GM12878 (cell line): ENCODE measurements at regions not wholly inside any gene's neighbourhood (a gene's known extent, or its start where the extent isn't known, plus 50 kb on each side); places are given as distances from the start of the nearest gene placed in this dataset.

Experiments
- ATAC-seq: fragments of 200-7000 bp; cut with Tn5 transposase; 3 replicates; pipeline ENCODE4 v1.9.1; 2020; ENCODE audit warnings: mild to moderate bottlenecking, moderate library complexity
- BruUV-seq: library from RNA; stranded (reverse); fragments of 400-500 nt; replicated peaks from 2 replicates; lab custom pipeline; 2021; lab: Mats Ljungman, UMichigan
- CTCF ChIA-PET: fragments of 300-600 bp; sonication (Branson Sonifier 250); formaldehyde crosslinking; extraction: SDS; loops from one replicate; lab custom pipeline; 2021; ENCODE audit warnings: inconsistent platforms; lab: Yijun Ruan, JAX
- POLR2A ChIA-PET: fragments of 350-600 bp; formaldehyde crosslinking; extraction: SDS; loops from one replicate; lab custom pipeline; 2021; ENCODE audit warnings: inconsistent platforms; lab: Charles Lee
- RAD21 ChIA-PET: fragments of 300-600 bp; sonication (Branson Sonifier 250); formaldehyde crosslinking; loops from one replicate; lab custom pipeline; 2023; ENCODE audit warnings: antibody characterized with exemption; ENCODE audit not compliant: unreplicated experiment; lab: Charles Lee
- SMC1A ChIA-PET: fragments of 300-600 bp; sonication (Branson Sonifier 250); formaldehyde crosslinking; loops from one replicate; lab custom pipeline; 2023; ENCODE audit not compliant: unreplicated experiment, uncharacterized antibody; lab: Charles Lee
- DNase-seq: peaks from one replicate; pipeline ENCODE4 v3.0.0-alpha.2; 2011; ENCODE audit warnings: low read depth, low spot score
- FAIRE-seq: peaks from 3 replicates; lab custom pipeline; 2011; peaks lifted over from hg19 to GRCh38; lab: Jason Lieb, UNC
- H2AFZ ChIP-seq: 2 replicates; pipeline ENCODE4 v1.6.0; 2011; ENCODE audit warnings: low read depth, low read length, control low read depth; ENCODE audit not compliant: control insufficient read depth
- H3K27ac ChIP-seq: 2 replicates; pipeline ENCODE4 v1.5.1; 2011; ENCODE audit warnings: control low read depth; ENCODE audit not compliant: control insufficient read depth, insufficient read depth
- H3K27me3 ChIP-seq, 2 experiments: replicated peaks in 1 of 2; 2 replicates each; pipeline versions ENCODE4 v1.6.0 to v1.6.1; 2011; ENCODE audit warnings: low read length in 1 of 2; ENCODE audit not compliant: control insufficient read depth in 2 of 2, insufficient read depth in 2 of 2
- H3K36me3 ChIP-seq, 2 experiments: 2 replicates each; pipeline ENCODE4 v1.5.1; 2011; ENCODE audit warnings: low read length in 1 of 2; ENCODE audit not compliant: control insufficient read depth in 2 of 2, insufficient read depth in 2 of 2
- H3K4me1 ChIP-seq: 2 replicates; pipeline ENCODE4 v1.6.1; 2011; ENCODE audit warnings: mild to moderate bottlenecking, low read length, moderate library complexity, mixed read lengths; ENCODE audit not compliant: control insufficient read depth, insufficient read depth
- H3K4me2 ChIP-seq: 2 replicates; pipeline ENCODE4 v1.6.0; 2011; ENCODE audit warnings: control low read depth; ENCODE audit not compliant: control insufficient read depth, insufficient read depth
- H3K4me3 ChIP-seq: fragments of 200-600 bp; sonication (generic); 2 replicates; pipeline ENCODE4 v1.5.1; 2016
- H3K79me2 ChIP-seq: 2 replicates; pipeline ENCODE4 v1.6.0; 2011; ENCODE audit warnings: low read length; ENCODE audit not compliant: control insufficient read depth, insufficient read depth
- H3K9ac ChIP-seq: 2 replicates; pipeline ENCODE4 v1.8.0; 2011; ENCODE audit warnings: low read length, control low read depth, mixed read lengths; ENCODE audit not compliant: control insufficient read depth, insufficient read depth
- H3K9me3 ChIP-seq: replicated peaks from 3 replicates; pipeline ENCODE4 v1.5.1; 2011; ENCODE audit warnings: mild to moderate bottlenecking, low read length; ENCODE audit not compliant: control insufficient read depth, insufficient read depth
- H4K20me1 ChIP-seq: 2 replicates; pipeline ENCODE4 v1.6.0; 2011; ENCODE audit not compliant: control insufficient read depth, insufficient read depth
- BHLHE40 ChIP-seq, 2 experiments: fragments of 450-650 bp in 1 of 2; IDR thresholded peaks; 2 replicates each; pipeline ENCODE4 v1.6.1; 2011 to 2017; ENCODE audit warnings: low read depth in 2 of 2, borderline replicate concordance in 1 of 2, improper control_type of control experiment in 1 of 2, low read length in 1 of 2, mild to moderate bottlenecking in 1 of 2
- CHD1 ChIP-seq: IDR thresholded peaks from 2 replicates; pipeline ENCODE4 v1.6.1; 2012; ENCODE audit warnings: low read depth, low read length, improper control_type of control experiment
- CHD4 ChIP-seq: fragments of 200-600 bp; sonication (generic); IDR thresholded peaks from 2 replicates; pipeline ENCODE4 v1.6.1; 2016; ENCODE audit warnings: mild to moderate bottlenecking
- EZH2 ChIP-seq: IDR thresholded peaks from 2 replicates; pipeline ENCODE4 v1.6.1; 2012; ENCODE audit warnings: low read depth, mild to moderate bottlenecking, control low read depth, inconsistent platforms, low read length, borderline replicate concordance; ENCODE audit not compliant: control insufficient read depth
- KAT2A ChIP-seq: conservative IDR thresholded peaks from 2 replicates; pipeline ENCODE4 v1.6.1; 2011; ENCODE audit warnings: low read depth, low read length; ENCODE audit not compliant: control insufficient read depth
- MTA2 ChIP-seq: fragments of 450-650 bp; IDR thresholded peaks from 2 replicates; pipeline ENCODE4 v1.6.1; 2016; ENCODE audit warnings: low read depth, mild to moderate bottlenecking, moderate library complexity
- MXI1 ChIP-seq: fragments of 150-350 bp; IDR thresholded peaks from 2 replicates; pipeline ENCODE4 v1.6.1; 2011; ENCODE audit warnings: low read depth, mild to moderate bottlenecking, inconsistent platforms, low read length, improper control_type of control experiment
- PML ChIP-seq: IDR thresholded peaks from 2 replicates; pipeline ENCODE4 v1.6.1; 2012; ENCODE audit warnings: low read length, inconsistent platforms
- RAD21 ChIP-seq: IDR thresholded peaks from 2 replicates; pipeline ENCODE4 v1.6.1; 2011; ENCODE audit warnings: mild to moderate bottlenecking, low read depth, low read length, moderate library complexity; ENCODE audit not compliant: insufficient read depth
- SMAD1 ChIP-seq: fragments of 450-650 bp; IDR thresholded peaks from 2 replicates; pipeline ENCODE4 v1.6.1; 2018; ENCODE audit warnings: mild to moderate bottlenecking, low read depth; ENCODE audit not compliant: partially characterized antibody
- SREBF2 ChIP-seq: IDR thresholded peaks from 2 replicates; pipeline ENCODE4 v1.6.1; 2012; ENCODE audit warnings: mild to moderate bottlenecking, low read length
- STAT1 ChIP-seq: fragments of 450-650 bp; conservative IDR thresholded peaks from 2 replicates; pipeline ENCODE4 v1.6.1; 2014; ENCODE audit warnings: antibody characterized with exemption, mild to moderate bottlenecking
- SUZ12 ChIP-seq: fragments of 200-600 bp; sonication (generic); IDR thresholded peaks from one replicate; pipeline ENCODE4 v1.6.1; 2018; ENCODE audit warnings: antibody characterized with exemption, mild to moderate bottlenecking; ENCODE audit not compliant: unreplicated experiment
- TARDBP ChIP-seq: IDR thresholded peaks from 2 replicates; pipeline ENCODE4 v1.6.1; 2016; ENCODE audit warnings: borderline replicate concordance
- ZNF24 ChIP-seq: fragments of 450-650 bp; IDR thresholded peaks from 2 replicates; pipeline ENCODE4 v1.6.1; 2017; ENCODE audit warnings: antibody characterized with exemption, mild to moderate bottlenecking
- ZNF384 ChIP-seq: IDR thresholded peaks from 2 replicates; pipeline ENCODE4 v1.6.1; 2012; ENCODE audit warnings: low read depth, mild to moderate bottlenecking, low read length, improper control_type of control experiment, borderline replicate concordance
- WGBS: methylation state at CpG from one replicate; pipeline ENCODE4 v1.1.6; 2016; ENCODE audit warnings: low lambda C conversion rate; ENCODE audit not compliant: insufficient replicate concordance, insufficient coverage; ENCODE audit errors: missing lambda C conversion rate; 5-methylcytosine and 5-hydroxymethylcytosine counted together
- in situ Hi-C: fragments of 300-500 bp; cut with MboI; formaldehyde crosslinking; loops from 9 replicates; pipeline ENCODE4 v1.14.3; 2018; ENCODE audit warnings: mixed read lengths
- intact Hi-C: fragments of 100-400 bp; cut with micrococcal nuclease; formaldehyde crosslinking; loops from one replicate; pipeline ENCODE4 v1.14.2; 2022; ENCODE audit not compliant: unreplicated experiment
- TF ChIP-seq, protein P1 (sequence below): IDR thresholded peaks from 2 replicates; pipeline ENCODE4 v1.6.1; 2012; ENCODE audit warnings: mild to moderate bottlenecking, low read depth, low read length
- TF ChIP-seq, protein P2 (sequence below): IDR thresholded peaks from 2 replicates; pipeline ENCODE4 v1.6.1; 2011; ENCODE audit warnings: mild to moderate bottlenecking, low read depth, low read length, moderate library complexity; ENCODE audit not compliant: insufficient replicate concordance

DNA sequence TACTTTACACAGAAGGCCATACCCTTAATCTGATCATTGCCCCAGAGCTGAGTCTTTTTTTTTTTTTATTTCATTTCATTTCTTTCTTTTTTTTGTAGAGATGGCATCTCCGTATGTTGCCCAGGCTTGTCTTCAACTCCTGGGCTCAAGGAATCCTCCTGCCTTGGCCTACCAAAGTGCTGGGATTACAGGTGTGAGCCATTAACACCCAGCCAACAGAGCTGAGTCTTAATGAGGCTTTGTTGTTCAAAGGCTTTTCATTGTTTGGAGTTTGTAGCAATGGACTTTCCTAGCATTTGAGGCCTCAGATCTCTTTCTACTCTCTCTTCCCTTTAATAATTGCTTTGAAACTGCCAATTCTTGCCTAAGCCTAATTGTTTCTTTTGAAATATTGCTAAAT, 176.5 kb upstream of the FBN2 start:
- H2AFZ ChIP-seq = no peak overlapping the region
- RAD21 ChIA-PET = no interaction called here
- intact Hi-C loops = no loop called here
- H3K27ac ChIP-seq = no peak overlapping the region
- no peak overlapping the region for H3K4me2 ChIP-seq
- BruUV-seq = no TSS peak
- no peak for ATAC-seq
- in situ Hi-C loops = no loop called here
- POLR2A ChIA-PET = interaction anchor here (0.7 kb wide), 1 partner anchor 1269 kb away, joined by 3 read pairs; no protein-coding TSS in a partner anchor
- no peaks in the 10 kb centered on the region for H3K36me3 ChIP-seq
- H4K20me1 ChIP-seq = no peaks in the 10 kb centered on the region
- no peak for DNase-seq
- H3K27me3 ChIP-seq = no peaks in the 10 kb centered on the region
- CTCF ChIA-PET = no interaction called here
- H3K4me1 ChIP-seq = no peaks in the 10 kb centered on the region
- SMC1A ChIA-PET = no interaction called here
- no peaks in the 10 kb centered on the region for H3K79me2 ChIP-seq
- WGBS = 30% methylated on average over 1 of the region's 1 CpG
- FAIRE-seq = no peak
- no peak overlapping the region for H3K9ac ChIP-seq
- no peak for TF ChIP-seq ZNF24
- TF ChIP-seq KAT2A = no peak
- TF ChIP-seq RAD21 = no peak
- no peak for TF ChIP-seq MXI1
- no peak for TF ChIP-seq CHD4
- no peak for TF ChIP-seq TARDBP
- no peak for TF ChIP-seq STAT1
- TF ChIP-seq BHLHE40 (IDR thresholded peaks at IDR 0.05; ENCODE audit: borderline replicate concordance in 1 of 2, low read depth in 2 of 2, low read length in 1 of 2) = no peak
- no peak for TF ChIP-seq SUZ12
- no peak for TF ChIP-seq SMAD1
- TF ChIP-seq SREBF2 = no peak
- TF ChIP-seq, protein P1, sequence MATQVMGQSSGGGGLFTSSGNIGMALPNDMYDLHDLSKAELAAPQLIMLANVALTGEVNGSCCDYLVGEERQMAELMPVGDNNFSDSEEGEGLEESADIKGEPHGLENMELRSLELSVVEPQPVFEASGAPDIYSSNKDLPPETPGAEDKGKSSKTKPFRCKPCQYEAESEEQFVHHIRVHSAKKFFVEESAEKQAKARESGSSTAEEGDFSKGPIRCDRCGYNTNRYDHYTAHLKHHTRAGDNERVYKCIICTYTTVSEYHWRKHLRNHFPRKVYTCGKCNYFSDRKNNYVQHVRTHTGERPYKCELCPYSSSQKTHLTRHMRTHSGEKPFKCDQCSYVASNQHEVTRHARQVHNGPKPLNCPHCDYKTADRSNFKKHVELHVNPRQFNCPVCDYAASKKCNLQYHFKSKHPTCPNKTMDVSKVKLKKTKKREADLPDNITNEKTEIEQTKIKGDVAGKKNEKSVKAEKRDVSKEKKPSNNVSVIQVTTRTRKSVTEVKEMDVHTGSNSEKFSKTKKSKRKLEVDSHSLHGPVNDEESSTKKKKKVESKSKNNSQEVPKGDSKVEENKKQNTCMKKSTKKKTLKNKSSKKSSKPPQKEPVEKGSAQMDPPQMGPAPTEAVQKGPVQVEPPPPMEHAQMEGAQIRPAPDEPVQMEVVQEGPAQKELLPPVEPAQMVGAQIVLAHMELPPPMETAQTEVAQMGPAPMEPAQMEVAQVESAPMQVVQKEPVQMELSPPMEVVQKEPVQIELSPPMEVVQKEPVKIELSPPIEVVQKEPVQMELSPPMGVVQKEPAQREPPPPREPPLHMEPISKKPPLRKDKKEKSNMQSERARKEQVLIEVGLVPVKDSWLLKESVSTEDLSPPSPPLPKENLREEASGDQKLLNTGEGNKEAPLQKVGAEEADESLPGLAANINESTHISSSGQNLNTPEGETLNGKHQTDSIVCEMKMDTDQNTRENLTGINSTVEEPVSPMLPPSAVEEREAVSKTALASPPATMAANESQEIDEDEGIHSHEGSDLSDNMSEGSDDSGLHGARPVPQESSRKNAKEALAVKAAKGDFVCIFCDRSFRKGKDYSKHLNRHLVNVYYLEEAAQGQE = no peak
- TF ChIP-seq ZNF384 = no peak
- TF ChIP-seq, protein P2, sequence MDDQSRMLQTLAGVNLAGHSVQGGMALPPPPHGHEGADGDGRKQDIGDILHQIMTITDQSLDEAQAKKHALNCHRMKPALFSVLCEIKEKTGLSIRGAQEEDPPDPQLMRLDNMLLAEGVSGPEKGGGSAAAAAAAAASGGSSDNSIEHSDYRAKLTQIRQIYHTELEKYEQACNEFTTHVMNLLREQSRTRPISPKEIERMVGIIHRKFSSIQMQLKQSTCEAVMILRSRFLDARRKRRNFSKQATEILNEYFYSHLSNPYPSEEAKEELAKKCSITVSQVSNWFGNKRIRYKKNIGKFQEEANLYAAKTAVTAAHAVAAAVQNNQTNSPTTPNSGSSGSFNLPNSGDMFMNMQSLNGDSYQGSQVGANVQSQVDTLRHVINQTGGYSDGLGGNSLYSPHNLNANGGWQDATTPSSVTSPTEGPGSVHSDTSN = no peak
- no peak for TF ChIP-seq PML
- TF ChIP-seq EZH2 = no peak
- TF ChIP-seq MTA2 = no peak
- no peak for TF ChIP-seq CHD1
- no peak overlapping the region for H3K4me3 ChIP-seq
- H3K9me3 ChIP-seq = no peaks in the 10 kb centered on the region
